ENCODE measurements at regions not wholly inside any gene's neighbourhood (a gene's known extent, or its start where the extent isn't known, plus 50 kb on each side); places are given as distances from the start of the nearest gene placed in this dataset.

- TF ChIP-seq CTCF (conservative IDR thresholded peaks at IDR 0.05; ENCODE audit: low read length) (no peak), EZH2phosphoT487 (IDR thresholded peaks at IDR 0.05; ENCODE audit: borderline replicate concordance) (no peak)
Measured at GRCh38 chr10:85531706-85532105, 834.9 kb downstream of the GRID1 start.

All from Loucy (cell line).